Skin of body (tissue), 1 donor: ENCODE measurements at regions not wholly inside any gene's neighbourhood (a gene's known extent, or its start where the extent isn't known, plus 50 kb on each side); places are given as distances from the start of the nearest gene placed in this dataset.
A peak's percentile ranks its signal among the peaks of the same experiment; 100 is the strongest.
"Not testable (repeated sequence)": the region's sequence is repeated elsewhere in the genome, so short reads cannot be mapped to it uniquely, and the experiment has no call there.

ENCODE experiments used
- DNase-seq: peaks from one replicate; lab custom pipeline; 2025; lab: John Stamatoyannopoulos, UW

DNA sequence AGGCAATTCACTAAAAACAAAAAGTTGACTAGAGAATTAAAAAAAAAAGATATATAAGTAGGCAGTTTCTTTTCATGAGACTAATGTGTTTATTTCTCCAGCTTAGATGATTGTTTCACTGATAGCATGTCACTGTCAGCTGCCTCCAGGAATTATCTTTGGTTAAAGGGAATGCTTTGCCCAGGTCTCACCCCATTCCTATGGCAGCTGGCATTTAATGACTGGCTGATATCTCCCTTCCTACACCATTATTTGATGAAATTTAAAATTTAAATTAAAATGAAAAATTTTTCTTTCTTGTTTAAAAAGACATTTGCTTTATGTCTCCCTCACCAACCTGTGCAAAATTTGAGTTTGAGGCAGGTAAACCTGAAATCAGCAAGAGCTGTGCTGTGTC lies 214.5 kb upstream of the PRSS1 start:
- DNase-seq, result no peak

DNA sequence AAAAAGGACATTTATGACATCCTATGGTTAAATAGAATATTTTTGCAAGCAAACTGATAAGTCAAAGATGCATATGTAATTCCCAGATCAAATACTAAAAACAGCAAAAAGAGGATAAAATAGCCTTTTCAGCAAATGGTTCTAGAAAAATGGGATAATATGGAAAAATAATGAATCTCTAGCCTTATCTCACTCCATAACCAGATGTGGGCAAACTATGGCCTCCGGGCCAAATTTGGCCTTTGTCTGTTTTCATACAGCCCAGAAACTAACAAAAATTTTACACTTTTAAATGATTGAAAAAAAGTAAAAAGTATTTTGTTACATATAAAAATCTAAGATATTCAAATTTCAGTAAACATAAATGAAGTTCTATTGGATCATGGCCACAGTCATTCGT lies 215.4 kb upstream of the PRSS1 start:
- DNase-seq, result no peak

DNA sequence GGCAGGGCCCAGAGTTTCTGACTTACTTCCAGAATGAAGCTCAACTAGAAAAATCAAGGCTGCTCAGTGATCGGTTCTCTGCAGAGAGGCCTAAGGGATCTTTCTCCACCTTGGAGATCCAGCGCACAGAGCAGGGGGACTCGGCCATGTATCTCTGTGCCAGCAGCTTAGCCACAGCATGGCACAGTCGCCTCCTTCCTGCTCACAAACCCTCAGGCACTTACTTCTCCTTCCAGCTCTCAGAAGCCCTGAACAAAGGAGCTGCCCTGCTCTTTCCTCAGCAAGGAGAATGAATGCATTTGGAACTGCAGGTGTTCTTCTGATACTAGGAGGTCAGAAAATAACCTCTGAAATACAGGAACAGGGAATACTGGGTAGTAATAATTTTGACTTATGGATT lies 219.7 kb upstream of the PRSS1 start:
- DNase-seq, result no peak

DNA sequence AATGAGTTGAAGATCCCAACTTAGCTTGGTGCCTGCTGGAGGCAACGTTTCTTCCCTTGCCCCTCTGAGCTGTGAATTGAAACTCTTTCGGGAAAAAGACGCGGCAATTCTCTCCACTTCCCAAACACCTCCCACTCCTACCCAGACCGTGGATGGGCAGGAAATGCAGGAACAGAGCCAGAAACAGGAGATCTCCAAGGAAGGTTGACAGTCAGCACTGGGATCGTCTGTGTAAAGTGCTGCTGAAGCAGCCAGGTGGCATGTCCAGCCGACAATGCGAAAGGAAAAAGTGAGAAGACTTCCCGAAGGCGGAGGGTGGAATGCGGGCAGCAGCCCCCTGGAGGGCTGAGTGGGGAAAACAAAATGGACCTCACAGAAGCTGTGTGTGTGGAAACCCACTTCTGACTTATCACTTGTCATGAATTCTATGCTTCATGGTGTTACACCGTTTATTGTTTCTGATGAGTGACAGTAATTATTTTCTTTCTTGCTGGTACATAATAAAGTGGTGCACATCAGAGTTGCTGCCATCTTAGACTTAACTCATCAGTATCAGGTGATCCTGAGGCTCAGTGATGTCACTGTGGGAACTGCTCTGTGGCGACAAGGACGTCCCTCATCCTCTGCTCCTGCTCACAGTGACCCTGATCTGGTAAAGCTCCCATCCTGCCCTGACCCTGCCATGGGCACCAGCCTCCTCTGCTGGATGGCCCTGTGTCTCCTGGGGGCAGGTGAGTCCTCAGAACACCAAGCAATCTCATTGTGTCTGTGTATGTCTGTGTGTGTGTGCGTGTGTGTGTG lies 220.5 kb upstream of the PRSS1 start:
- DNase-seq, result no peak

DNA sequence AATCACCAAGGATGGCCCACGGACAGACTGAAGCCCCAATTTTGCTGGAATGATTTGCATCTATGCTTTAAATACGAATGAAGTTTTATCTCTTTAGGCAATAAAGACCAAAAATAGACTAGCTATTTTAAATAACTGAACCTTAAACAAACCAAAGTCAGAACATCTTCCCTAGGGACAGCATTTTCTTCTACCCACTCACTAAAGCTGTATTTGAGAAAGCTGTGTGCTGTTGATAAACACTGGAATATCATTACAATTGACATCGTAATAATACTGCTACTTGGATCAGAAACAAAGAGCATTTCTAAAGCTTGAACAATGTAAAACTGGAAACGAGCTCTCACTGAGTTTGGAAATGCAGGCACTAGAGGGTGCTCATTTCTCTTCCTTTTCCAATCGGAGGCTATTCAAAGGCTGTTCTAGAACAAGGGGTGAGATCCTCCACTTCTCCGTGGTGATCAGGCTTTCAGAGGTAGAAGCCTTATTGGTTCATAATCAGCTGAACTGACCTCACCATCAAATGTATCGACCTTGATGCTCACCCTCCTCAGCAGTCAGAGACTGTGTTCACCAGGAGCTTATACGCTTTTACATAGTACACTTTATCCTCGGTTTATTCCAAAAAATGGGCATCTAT lies 225.3 kb upstream of the PRSS1 start:
- no peak for DNase-seq

DNA sequence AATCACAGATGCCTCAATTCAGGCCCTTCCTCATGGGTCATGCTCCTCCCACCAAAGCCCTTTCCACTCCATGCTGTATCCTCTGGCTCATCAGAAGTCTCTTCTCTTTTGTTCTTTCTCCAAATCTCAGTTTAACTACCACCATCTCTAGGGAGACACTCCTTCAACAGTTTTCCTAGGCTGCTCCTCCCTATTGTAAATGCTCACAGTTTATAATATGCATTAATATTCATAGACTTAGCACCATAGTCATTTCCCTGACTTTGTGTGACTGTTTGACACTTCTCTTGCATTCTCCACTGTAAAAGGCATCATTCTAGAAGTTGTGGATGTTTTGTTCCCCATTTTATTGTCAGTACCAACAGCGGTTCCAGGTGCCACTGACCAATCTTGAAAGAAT lies 226.5 kb upstream of the PRSS1 start:
- no peak for DNase-seq

DNA sequence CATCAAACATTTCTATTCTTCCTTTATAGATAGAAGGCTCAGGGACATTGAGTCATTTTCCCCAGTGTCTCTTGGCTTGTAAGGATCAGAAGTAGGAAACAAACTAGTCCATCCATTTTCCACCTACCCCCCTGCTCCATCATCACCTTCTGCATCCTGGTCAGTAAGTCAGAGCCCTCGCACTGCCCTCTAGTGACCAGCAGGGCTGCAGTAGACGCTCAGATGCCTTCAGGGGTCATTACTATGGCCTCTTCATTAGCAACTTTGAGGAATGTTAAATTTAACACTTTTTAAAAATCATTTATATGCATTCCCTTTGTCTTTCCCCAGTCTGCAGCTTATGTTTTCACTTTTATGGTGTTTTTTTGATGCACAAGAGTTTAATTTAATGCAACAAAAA lies 228.4 kb upstream of the PRSS1 start:
- not testable (repeated sequence) for DNase-seq

DNA sequence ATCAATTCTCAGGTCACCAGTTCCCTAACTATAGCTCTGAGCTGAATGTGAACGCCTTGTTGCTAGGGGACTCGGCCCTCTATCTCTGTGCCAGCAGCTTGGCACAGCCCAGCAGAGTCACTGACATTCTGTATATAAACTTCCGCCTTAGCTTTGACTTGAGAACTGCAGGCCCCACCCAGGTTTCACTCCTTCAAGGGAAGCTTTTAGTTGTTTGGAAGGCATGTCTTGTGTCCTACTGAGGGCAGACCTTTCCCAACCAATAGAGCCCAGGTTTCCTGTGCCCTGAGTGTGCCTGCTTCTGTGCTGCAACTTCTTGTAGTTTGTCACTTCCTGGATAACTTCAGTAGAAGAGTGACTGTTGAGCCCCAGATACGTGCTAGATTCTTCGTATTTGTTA lies 228.8 kb upstream of the PRSS1 start:
- DNase-seq, result not testable (repeated sequence)

DNA sequence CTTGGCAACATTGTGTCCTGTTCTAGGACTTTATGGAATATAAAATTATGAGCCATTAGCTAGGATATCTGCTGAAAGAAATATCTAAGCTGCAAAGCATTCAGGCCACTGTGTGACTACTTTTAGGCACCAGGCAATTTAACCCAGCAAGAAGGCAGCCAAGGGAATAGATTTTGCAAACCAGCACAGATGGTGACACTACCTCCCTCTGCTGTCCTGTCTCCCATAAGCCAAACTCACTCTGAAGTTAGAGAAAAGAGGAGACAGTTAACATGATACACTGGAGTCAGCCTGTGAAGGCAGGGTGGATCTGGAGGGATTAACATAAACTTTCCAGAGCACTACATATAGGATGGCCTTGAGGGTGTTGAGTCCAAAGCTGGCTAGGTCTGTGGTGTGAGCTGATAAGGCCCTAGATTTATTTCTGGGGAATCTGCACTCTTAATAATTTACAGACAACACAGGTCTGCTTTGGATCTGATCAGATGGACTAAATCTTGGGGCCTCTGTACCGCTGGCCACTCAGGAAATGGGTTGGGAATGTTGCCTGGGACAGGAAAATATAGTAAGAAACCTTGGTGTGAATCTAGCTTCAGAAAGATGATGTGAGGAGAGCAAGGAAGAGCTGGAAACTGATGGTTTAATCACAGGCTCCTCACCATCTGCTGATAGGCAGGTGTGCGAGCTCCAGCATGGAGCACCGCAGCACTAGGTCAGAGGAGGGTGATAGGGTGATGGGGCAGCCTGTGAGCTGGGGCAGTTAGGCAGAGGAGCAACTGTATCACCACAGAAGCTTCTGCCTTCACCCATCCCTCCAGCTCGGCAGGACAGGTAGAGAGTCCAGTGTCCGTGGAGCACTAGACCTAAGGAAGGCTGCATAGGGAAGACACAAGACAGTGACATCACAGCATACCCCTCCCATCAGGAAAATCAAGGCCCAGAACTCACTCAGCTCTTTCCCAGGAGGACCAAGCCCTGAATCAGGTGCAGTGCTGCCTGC lies 229.9 kb upstream of the PRSS1 start:
- no peak for DNase-seq

DNA sequence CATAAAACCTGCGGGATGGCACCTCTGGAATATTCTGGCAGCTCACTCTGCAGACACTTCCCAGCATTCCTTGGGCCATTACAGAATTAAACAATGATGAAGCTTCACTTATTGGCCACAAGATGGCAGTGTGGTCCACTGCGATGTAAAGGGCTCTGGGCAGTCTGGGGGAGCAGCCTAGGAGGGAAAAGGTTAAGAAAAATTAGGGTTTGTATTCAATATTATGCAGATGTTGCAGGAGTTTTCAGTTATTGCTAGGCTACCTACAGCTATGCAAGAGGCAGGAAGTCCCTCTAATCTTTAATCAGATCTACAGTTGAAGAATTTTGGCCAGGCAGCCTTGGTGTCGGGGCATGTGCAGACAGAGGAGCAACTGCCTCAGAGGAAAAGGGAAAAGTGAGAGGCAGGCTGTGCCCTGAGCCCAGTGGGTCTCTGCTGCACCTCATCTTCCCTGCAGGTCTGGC lies 233.2 kb upstream of the PRSS1 start:
- DNase-seq, result peak; percentile 34

DNA sequence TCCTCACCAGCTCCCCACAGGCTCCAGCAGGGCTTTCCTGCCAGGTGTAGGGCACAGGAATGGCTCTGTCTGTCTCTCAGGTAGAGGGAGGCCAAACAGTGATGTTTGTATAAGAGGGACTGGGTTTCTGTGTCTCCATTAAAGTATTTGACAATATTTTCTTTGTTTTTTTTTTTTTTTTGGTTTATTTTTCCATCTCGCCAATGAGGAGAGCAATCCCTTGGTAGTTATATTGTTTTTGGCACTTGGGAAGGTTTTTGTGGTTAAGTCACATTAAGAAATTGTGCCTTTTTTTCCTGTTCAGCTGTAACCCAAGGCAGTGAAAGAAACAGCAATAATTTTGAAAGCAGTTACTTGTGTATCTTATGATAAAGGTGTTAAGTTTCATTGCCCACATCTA lies 234.6 kb upstream of the PRSS1 start:
- DNase-seq, result not testable (repeated sequence)

DNA sequence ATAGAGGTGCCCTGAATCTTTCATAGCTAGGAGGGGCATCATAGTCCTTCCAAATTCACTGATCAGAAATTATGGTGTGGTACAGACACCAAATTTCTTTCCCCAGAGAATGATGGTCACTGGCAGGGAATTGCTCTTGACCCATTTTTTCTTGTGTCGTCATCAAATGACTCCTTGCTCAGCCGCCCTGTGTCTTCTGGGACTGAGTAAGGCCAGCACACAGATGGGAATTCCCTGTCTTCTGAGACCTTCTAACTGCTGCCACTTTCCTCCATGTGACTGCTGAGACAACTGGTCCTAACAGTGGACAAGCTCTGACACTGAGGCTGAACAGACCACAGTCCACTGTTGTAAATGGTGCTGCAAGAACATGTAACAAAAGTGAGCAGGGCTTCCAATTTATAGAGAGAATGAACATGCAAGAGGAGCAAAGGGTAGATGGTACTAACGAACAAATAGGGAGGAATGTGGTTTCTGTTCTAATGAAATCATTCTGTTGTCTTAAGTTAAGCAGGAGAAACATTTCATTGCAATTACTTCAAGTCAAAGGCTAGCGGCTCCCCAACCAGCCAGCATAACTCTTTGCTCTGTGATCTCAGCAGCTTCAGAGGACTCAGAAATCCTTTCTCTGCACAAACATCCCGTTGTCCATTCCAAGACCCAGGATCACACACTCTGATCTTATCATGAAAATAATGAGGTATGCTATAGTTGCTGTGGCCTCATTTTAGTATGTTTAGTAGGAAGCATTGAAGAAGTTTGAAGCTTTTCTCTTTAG lies 235.9 kb upstream of the PRSS1 start:
- no peak for DNase-seq

DNA sequence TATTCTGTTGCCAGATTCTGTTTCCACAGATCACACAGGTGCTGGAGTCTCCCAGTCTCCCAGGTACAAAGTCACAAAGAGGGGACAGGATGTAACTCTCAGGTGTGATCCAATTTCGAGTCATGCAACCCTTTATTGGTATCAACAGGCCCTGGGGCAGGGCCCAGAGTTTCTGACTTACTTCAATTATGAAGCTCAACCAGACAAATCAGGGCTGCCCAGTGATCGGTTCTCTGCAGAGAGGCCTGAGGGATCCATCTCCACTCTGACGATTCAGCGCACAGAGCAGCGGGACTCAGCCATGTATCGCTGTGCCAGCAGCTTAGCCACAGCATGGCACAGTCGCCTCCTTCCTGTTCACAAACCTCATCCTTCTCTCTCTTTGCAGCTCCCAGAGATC lies 237.5 kb upstream of the PRSS1 start:
- DNase-seq, result no peak

DNA sequence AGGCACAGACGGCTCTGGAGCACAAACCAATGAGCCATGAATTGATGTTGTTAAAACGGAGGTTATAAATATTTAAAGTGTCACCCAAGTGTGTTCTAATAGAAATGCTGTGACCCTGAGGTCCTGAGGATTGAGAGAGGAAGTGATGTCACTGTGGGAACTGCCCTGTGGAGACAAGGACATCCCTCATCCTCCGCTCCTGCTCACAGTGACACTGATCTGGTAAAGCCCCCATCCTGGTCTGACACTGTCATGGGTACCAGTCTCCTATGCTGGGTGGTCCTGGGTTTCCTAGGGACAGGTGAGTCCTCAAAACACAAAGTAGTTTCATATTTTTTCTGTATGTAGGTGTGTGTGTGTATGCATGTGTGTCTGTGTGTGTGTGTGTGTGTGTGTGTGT lies 237.9 kb upstream of the PRSS1 start:
- DNase-seq, result no peak

DNA sequence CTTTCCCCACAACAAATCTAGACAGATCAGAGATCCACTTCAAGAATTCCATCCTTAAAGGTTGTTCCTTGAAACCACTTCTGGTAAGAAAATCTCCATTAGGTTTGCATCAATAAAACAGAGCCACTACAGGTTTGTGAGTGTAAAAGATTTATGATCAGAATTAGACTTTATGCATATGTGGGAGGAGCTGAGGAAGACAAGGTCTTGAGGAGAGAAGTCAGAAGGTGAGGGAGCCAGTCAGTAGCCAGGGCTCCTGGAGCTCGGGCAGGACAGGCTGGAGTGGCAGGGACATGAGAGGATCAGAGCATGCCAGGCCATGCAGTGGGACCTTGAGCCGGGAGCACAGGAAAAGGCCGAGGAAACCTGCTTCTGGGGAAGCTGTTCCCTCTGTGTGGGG lies 240.0 kb upstream of the PRSS1 start:
- not testable (repeated sequence) for DNase-seq

DNA sequence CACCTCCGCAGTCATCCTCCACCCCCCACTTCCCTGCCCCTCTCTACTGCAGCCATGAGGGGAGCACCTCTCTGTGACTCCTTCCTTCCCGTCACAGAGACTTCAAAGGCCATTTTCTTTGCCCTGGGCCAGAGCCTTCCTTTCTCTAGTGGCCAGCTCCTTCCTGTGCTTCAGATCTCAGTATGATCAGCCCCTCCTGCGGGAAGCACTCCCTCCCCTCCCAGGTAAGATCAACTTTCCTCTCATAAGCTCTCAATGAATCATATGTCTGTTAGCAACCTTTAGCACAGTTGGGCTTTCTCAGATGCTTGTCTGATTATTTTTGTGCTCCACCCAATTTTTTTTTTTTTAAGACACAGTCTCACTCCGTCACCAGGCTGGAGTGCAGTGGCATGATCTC lies 241.0 kb upstream of the PRSS1 start:
- DNase-seq, result no peak

DNA sequence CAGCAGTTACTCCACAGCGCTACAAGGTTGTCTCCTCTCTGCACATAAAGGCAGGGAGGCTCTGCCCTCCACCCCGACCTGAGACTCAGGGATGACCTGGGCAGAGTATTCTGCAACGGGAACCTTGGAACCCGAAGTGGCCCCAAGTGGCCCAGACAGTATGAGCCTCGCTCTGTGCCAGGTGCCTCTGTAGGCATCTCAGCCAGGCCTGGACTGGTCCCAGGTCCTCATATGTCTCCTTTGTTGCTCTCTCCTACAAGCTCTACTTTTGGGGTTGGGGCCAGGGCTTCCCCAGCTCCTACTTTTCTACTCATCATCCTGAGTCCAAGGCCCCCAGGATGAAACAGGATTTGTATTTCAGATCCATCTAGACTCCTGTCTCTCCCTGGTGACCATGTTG lies 241.5 kb upstream of the PRSS1 start:
- no peak for DNase-seq

DNA sequence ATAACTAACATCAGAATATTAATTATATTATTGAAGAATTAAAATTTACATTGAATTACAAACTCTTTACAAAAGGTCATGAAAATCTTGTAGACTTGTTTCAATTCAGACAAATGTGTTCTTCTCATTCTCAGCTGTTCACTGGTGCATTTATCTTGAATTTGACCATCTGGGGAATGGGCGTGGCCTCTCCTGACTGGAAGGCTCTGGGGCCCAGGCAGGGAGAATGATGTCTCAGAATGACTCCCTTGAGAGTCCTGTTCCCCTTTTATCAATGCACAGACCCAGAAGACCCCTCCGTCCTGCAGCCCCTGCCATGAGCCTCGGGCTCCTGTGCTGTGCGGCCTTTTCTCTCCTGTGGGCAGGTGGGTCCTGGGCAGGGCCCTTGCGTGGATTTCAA lies 242.2 kb upstream of the PRSS1 start:
- DNase-seq, result not testable (repeated sequence)

DNA sequence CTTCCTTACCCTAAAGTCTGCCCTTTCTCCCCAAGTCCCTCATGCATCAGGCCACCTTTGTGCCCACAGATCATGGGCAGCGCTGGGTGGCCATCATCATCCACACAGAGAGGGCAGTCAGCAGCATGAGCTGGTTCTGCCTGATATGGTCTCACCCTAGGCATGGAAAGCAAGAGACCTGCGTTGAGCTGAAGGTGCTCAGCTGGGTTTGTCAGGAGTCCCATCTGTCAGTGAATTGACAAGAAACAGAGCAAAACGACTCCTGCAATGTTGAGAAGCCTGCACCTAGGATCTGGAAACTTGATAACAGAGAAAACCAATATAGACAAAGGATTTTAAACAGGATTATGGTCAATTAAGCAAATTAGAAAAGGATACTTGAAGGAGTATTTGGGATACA lies 242.7 kb upstream of the PRSS1 start:
- DNase-seq, result no peak

DNA sequence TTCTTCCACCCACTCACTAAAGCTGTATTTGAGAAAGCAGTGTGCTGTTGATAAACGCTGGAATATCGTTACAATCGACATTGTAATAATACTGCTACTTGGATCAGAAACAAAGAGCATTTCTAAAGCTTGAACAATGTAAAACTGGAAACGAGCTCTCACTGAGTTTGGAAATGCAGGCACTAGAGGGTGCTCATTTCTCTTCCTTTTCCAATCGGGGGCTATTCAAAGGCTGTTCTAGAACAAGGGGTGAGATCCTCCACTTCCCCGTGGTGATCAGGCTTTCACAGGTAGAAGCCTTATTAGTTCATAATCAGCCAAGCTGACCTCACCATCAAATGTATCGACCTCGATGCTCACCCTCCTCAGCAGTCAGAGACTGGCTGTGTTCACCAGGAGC lies 245.3 kb upstream of the PRSS1 start:
- DNase-seq, result not testable (repeated sequence)

DNA sequence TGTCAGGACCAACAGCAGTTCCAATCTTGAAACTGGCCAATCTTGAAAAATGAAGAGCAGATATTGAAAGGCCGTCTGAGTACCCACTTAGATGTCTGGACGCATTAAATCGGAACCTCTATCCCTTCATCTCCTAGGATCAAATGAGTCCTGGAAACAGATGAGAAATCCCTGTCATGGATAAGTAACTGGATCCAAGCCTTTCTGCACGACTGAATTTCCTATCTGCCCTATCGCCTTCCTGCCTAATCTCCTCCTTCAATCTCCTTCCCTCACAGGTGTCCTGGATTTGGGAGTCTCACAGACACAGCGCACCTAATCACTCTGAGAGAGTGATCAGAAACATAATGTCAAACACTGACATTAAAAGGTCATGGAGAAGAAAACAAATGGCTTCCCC lies 245.2 kb upstream of the PRSS58 start:
- DNase-seq, result no peak
